ENCODE measurements at regions not wholly inside any gene's neighbourhood (a gene's known extent, or its start where the extent isn't known, plus 50 kb on each side); places are given as distances from the start of the nearest gene placed in this dataset.

- DNase-seq = peak; percentile 19
These were observed 356.1 kb downstream of the HNRNPD start for GRCh38 chr4:82017680-82018079.

- DNase-seq = no peak
These were observed 368.6 kb downstream of the HNRNPD start for GRCh38 chr4:82005158-82005557.

- DNase-seq = no peak
These were observed 376.5 kb downstream of the HNRNPD start for GRCh38 chr4:81997313-81997712.

GRCh38 chr4:81990898-81991297, 382.9 kb downstream of the HNRNPD start:
- DNase-seq = no peak

- DNase-seq = no peak
These were observed 383.6 kb downstream of the HNRNPD start for GRCh38 chr4:81990211-81990610.

- no peak for DNase-seq
These were observed 384.6 kb downstream of the HNRNPD start for GRCh38 chr4:81989202-81989601.

- DNase-seq = no peak
These were observed 385.6 kb downstream of the HNRNPD start for GRCh38 chr4:81988178-81988577.

- DNase-seq = no peak
These were observed 389.0 kb downstream of the HNRNPD start for GRCh38 chr4:81984746-81985145.

GRCh38 chr4:81982846-81983540, 390.8 kb downstream of the HNRNPD start:
- no peak for DNase-seq

- no peak for DNase-seq
These were observed 392.6 kb downstream of the HNRNPD start for GRCh38 chr4:81981218-81981617.

GRCh38 chr4:81974523-81974922, 399.3 kb downstream of the HNRNPD start:
- no peak for DNase-seq

GRCh38 chr4:81971637-81972381, 402.0 kb downstream of the HNRNPD start:
- no peak for DNase-seq

GRCh38 chr4:81971061-81971460, 402.7 kb downstream of the HNRNPD start:
- no peak for DNase-seq

- DNase-seq = no peak
These were observed 403.3 kb downstream of the HNRNPD start for GRCh38 chr4:81970454-81970853.

- no peak for DNase-seq
These were observed 407.1 kb downstream of the HNRNPD start for GRCh38 chr4:81966676-81967075.

GRCh38 chr4:81965911-81966310, 407.9 kb downstream of the HNRNPD start:
- DNase-seq = no peak

- DNase-seq = no peak
These were observed 408.3 kb downstream of the HNRNPD start for GRCh38 chr4:81965454-81965853.

- no peak for DNase-seq
These were observed 410.1 kb downstream of the HNRNPD start for GRCh38 chr4:81963763-81964020.

GRCh38 chr4:81963015-81963762, 410.6 kb downstream of the HNRNPD start:
- DNase-seq = no peak

GRCh38 chr4:81960961-81961360, 412.8 kb downstream of the HNRNPD start:
- no peak for DNase-seq

GRCh38 chr4:81954271-81954670, 419.5 kb downstream of the HNRNPD start:
- no peak for DNase-seq

GRCh38 chr4:81951891-81952455, 421.8 kb downstream of the HNRNPD start:
- DNase-seq = no peak

- no peak for DNase-seq
These were observed 426.8 kb downstream of the HNRNPD start for GRCh38 chr4:81946996-81947395.

All from right kidney (tissue), 1 donor.